H9 (cell line): ENCODE measurements at regions not wholly inside any gene's neighbourhood (a gene's known extent, or its start where the extent isn't known, plus 50 kb on each side); places are given as distances from the start of the nearest gene placed in this dataset.

Experiments
- DNase-seq: peaks from one replicate; pipeline ENCODE4 v3.0.0-alpha.2; 2017
- H2AFZ ChIP-seq: one replicate; pipeline ENCODE4 v1.6.1; 2013; ENCODE audit warnings: mild to moderate bottlenecking, low read length, control low read depth, moderate library complexity
- H2AK5ac ChIP-seq: 2 replicates; pipeline ENCODE4 v1.6.1; 2013; ENCODE audit warnings: low read length, control low read depth, mixed read lengths; ENCODE audit not compliant: insufficient read length
- H2BK120ac ChIP-seq: one replicate; pipeline ENCODE4 v1.6.1; 2013; ENCODE audit warnings: low read depth, mild to moderate bottlenecking, low read length, control low read depth, inconsistent platforms; ENCODE audit not compliant: poor library complexity, severe bottlenecking
- H2BK12ac ChIP-seq: 2 replicates; pipeline ENCODE4 v1.6.1; 2013; ENCODE audit warnings: low read length, control low read depth, mixed read lengths, low read depth; ENCODE audit not compliant: insufficient read length
- H2BK15ac ChIP-seq: 2 replicates; pipeline ENCODE4 v1.6.1; 2013; ENCODE audit warnings: low read depth, low read length, control low read depth
- H2BK20ac ChIP-seq: one replicate; pipeline ENCODE4 v1.6.1; 2013; ENCODE audit warnings: low read depth, mild to moderate bottlenecking, low read length, control low read depth, inconsistent platforms; ENCODE audit not compliant: poor library complexity, severe bottlenecking
- H2BK5ac ChIP-seq: 2 replicates; pipeline ENCODE4 v1.6.1; 2013; ENCODE audit warnings: low read length, control low read depth, mixed read lengths; ENCODE audit not compliant: insufficient read length
- H3K14ac ChIP-seq: 2 replicates; pipeline ENCODE4 v1.6.1; 2013; ENCODE audit warnings: low read length, control low read depth; ENCODE audit not compliant: insufficient read depth
- H3K18ac ChIP-seq: 2 replicates; pipeline ENCODE4 v1.6.1; 2013; ENCODE audit warnings: low read depth, mild to moderate bottlenecking, mixed read lengths, low read length, control low read depth; ENCODE audit not compliant: insufficient read length
- H3K23ac ChIP-seq: 2 replicates; pipeline ENCODE4 v1.6.1; 2013; ENCODE audit warnings: low read length, control low read depth, mixed read lengths, low read depth; ENCODE audit not compliant: insufficient read length
- H3K23me2 ChIP-seq: 2 replicates; pipeline ENCODE4 v1.6.1; 2013; ENCODE audit warnings: low read depth, mild to moderate bottlenecking, mixed read lengths, low read length, control low read depth; ENCODE audit not compliant: insufficient read length, poor library complexity, severe bottlenecking
- H3K27ac ChIP-seq: 2 replicates; pipeline ENCODE4 v1.5.1; 2013; ENCODE audit warnings: low read length, control low read depth, mixed read lengths, low read depth; ENCODE audit not compliant: insufficient read length
- H3K27me3 ChIP-seq: 2 replicates; pipeline ENCODE4 v1.6.1; 2013; ENCODE audit warnings: low read length, control low read depth, inconsistent platforms; ENCODE audit not compliant: insufficient read depth
- H3K4ac ChIP-seq: 2 replicates; pipeline ENCODE4 v1.6.1; 2013; ENCODE audit warnings: low read depth, mild to moderate bottlenecking, control low read depth, inconsistent platforms, low read length, moderate library complexity
- H3K4me1 ChIP-seq: 2 replicates; pipeline ENCODE4 v1.6.1; 2013; ENCODE audit warnings: low read length, control low read depth, inconsistent platforms; ENCODE audit not compliant: insufficient read depth
- H3K4me2 ChIP-seq: 2 replicates; pipeline ENCODE4 v1.6.1; 2013; ENCODE audit warnings: low read length, control low read depth, mixed read lengths; ENCODE audit not compliant: insufficient read length, insufficient read depth
- H3K56ac ChIP-seq: 2 replicates; pipeline ENCODE4 v1.6.1; 2013; ENCODE audit warnings: low read depth, mild to moderate bottlenecking, mixed read lengths, low read length, control low read depth; ENCODE audit not compliant: insufficient read length
- H3K79me1 ChIP-seq: 2 replicates; pipeline ENCODE4 v1.6.1; 2013; ENCODE audit warnings: low read depth, mild to moderate bottlenecking, moderate library complexity, low read length, control low read depth, inconsistent platforms; ENCODE audit not compliant: insufficient read depth, poor library complexity, severe bottlenecking
- H3K79me2 ChIP-seq: 2 replicates; pipeline ENCODE4 v1.6.1; 2013; ENCODE audit warnings: low read length, control low read depth, inconsistent platforms; ENCODE audit not compliant: insufficient read depth
- H3K9ac ChIP-seq: 2 replicates; pipeline ENCODE4 v1.6.1; 2013; ENCODE audit warnings: low read length, control low read depth, mixed read lengths; ENCODE audit not compliant: insufficient read length; ENCODE audit errors: extremely low read depth
- H3K9me3 ChIP-seq: one replicate; pipeline ENCODE4 v1.6.1; 2013; ENCODE audit warnings: low read depth, low read length, inconsistent platforms; ENCODE audit not compliant: control insufficient read depth
- H3T11ph ChIP-seq: one replicate; pipeline ENCODE4 v1.6.1; 2013; ENCODE audit warnings: mild to moderate bottlenecking, low read length, control low read depth, inconsistent platforms
- H4K20me1 ChIP-seq: one replicate; pipeline ENCODE4 v1.6.1; 2013; ENCODE audit not compliant: control insufficient read depth, insufficient read length, insufficient read depth
- H4K5ac ChIP-seq: 2 replicates; pipeline ENCODE4 v1.6.1; 2013; ENCODE audit warnings: low read depth, mild to moderate bottlenecking, mixed read lengths, low read length, control low read depth; ENCODE audit not compliant: insufficient read length
- H4K8ac ChIP-seq: replicated peaks from 2 replicates; pipeline ENCODE4 v1.6.1; 2013; ENCODE audit warnings: low read length, control low read depth, mixed read lengths, low read depth; ENCODE audit not compliant: insufficient read length
- H4K91ac ChIP-seq: 2 replicates; pipeline ENCODE4 v1.6.1; 2013; ENCODE audit warnings: low read depth, mild to moderate bottlenecking, moderate library complexity, mixed read lengths, low read length, control low read depth; ENCODE audit not compliant: insufficient read length
- H3K27ac Mint-ChIP-seq, 3 experiments: 2 replicates in 2 of 3; 3 replicates in 1 of 3; pipeline ENCODE4 v1.8.0; 2020 to 2021; ENCODE audit warnings: mixed read lengths in 3 of 3, mild to moderate bottlenecking in 1 of 3, moderate library complexity in 1 of 3
- H3K27me3 Mint-ChIP-seq: 2 replicates; pipeline ENCODE4 v1.8.0; 2021; ENCODE audit warnings: low read depth, mild to moderate bottlenecking, moderate library complexity, mixed read lengths
- H3K36me3 Mint-ChIP-seq, 3 experiments: 2 replicates in 2 of 3; 3 replicates in 1 of 3; pipeline ENCODE4 v1.8.0; 2020 to 2021; ENCODE audit warnings: low read depth in 3 of 3, mixed read lengths in 3 of 3; ENCODE audit not compliant: insufficient read depth in 1 of 3
- H3K4me1 Mint-ChIP-seq, 2 experiments: 2 replicates each; pipeline ENCODE4 v1.8.0; 2020; ENCODE audit warnings: mixed read lengths in 2 of 2
- H3K4me3 Mint-ChIP-seq, 2 experiments: 2 replicates in 1 of 2; 3 replicates in 1 of 2; pipeline ENCODE4 v1.8.0; 2020 to 2021; ENCODE audit warnings: mild to moderate bottlenecking in 2 of 2, mixed read lengths in 2 of 2, moderate library complexity in 1 of 2
- H3K9me3 Mint-ChIP-seq, 2 experiments: 2 replicates in 1 of 2; 3 replicates in 1 of 2; pipeline ENCODE4 v1.8.0; 2020; ENCODE audit warnings: mild to moderate bottlenecking in 2 of 2, mixed read lengths in 2 of 2, moderate library complexity in 1 of 2
- WGBS: extraction: QIAGEN DNeasy Blood & Tissue Kit; methylation state at CpG from one replicate; pipeline ENCODE4 v1.1.7; 2013; ENCODE audit warnings: missing lambda C conversion rate, low lambda C conversion rate, mixed read lengths; ENCODE audit not compliant: insufficient read length; ENCODE audit errors: extremely low coverage; 5-methylcytosine and 5-hydroxymethylcytosine counted together
- TF ChIP-seq, protein P1 (sequence below): fragments of 200-600 bp; sonication (generic); conservative IDR thresholded peaks from 3 replicates; pipeline ENCODE4 v1.8.0; 2021; ENCODE audit warnings: antibody characterized with exemption, mild to moderate bottlenecking

DNA sequence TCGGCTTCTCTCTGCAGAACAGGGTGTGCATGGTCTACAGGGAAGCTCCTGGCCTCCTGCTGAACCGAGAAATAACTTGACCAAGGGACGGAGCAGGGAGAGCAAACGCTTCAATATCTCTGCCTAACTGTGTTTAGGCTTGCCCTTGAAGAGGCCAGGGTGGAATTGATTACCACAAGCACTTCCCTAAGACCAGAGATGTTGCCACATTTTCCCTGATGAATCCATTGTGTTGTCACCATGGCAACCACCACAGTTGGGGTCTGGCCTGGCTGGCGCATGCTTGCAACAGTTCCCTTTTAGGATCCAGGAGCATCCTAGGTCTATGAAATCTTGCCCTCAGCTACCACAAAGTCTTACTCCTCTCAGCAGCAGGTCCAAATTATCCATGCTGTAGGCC is 213.5 kb upstream of the SULF2 start:
- Histone ChIP-seq H2AFZ (no peak overlapping the region), H2BK15ac (no peak overlapping the region), H3K27ac (no peak overlapping the region), H2BK12ac (no peak overlapping the region), H4K91ac (no peak overlapping the region), H2BK20ac (no peak overlapping the region), H3K23me2 (no peaks in the 10 kb centered on the region), H3K4me1 (peaks cover 7% of the 10 kb centered on the region; the same call in 1 of the 2 replicates), H4K20me1 (no peaks in the 10 kb centered on the region), H3K9ac (no peak overlapping the region), H2BK5ac (no peak overlapping the region), H4K8ac (no peak overlapping the region), H3T11ph (no peak overlapping the region), H3K4ac (no peak overlapping the region), H3K56ac (no peak overlapping the region), H3K18ac (no peak overlapping the region), H4K5ac (no peak overlapping the region), H3K79me1 (no peaks in the 10 kb centered on the region), H2BK120ac (no peak overlapping the region), H3K14ac (no peak overlapping the region), H3K9me3 (peaks cover 4% of the 10 kb centered on the region), H3K23ac (no peak overlapping the region), H2AK5ac (no peak overlapping the region), H3K4me2 (no peak overlapping the region), H3K79me2 (no peaks in the 10 kb centered on the region), H3K27me3 (no peaks in the 10 kb centered on the region)
- peak overlapping the region in 1 of 3 experiments; percentile 83; a peak in 1 of 7 replicates for H3K27ac Mint-ChIP-seq
- no peak overlapping the region for H3K4me3 Mint-ChIP-seq
- peaks cover 30 to 32% of the 10 kb centered on the region in 2 experiments for H3K4me1 Mint-ChIP-seq
- peaks cover 8 to 12% of the 10 kb centered on the region in 2 experiments; a peak in 4 of 5 replicates for H3K9me3 Mint-ChIP-seq
- peaks cover 2 to 15% (median 2%) of the 10 kb centered on the region in 3 experiments; a peak in 5 of 7 replicates for H3K36me3 Mint-ChIP-seq
- no peak for DNase-seq
- no peaks in the 10 kb centered on the region; the same call in 1 of the 2 replicates for H3K27me3 Mint-ChIP-seq
- TF ChIP-seq, protein P1, sequence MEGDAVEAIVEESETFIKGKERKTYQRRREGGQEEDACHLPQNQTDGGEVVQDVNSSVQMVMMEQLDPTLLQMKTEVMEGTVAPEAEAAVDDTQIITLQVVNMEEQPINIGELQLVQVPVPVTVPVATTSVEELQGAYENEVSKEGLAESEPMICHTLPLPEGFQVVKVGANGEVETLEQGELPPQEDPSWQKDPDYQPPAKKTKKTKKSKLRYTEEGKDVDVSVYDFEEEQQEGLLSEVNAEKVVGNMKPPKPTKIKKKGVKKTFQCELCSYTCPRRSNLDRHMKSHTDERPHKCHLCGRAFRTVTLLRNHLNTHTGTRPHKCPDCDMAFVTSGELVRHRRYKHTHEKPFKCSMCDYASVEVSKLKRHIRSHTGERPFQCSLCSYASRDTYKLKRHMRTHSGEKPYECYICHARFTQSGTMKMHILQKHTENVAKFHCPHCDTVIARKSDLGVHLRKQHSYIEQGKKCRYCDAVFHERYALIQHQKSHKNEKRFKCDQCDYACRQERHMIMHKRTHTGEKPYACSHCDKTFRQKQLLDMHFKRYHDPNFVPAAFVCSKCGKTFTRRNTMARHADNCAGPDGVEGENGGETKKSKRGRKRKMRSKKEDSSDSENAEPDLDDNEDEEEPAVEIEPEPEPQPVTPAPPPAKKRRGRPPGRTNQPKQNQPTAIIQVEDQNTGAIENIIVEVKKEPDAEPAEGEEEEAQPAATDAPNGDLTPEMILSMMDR: no peak
- no CpG with 5 or more reads among the region's 5 CpGs for WGBS
